Ishikawa (cell line): ENCODE measurements at regions not wholly inside any gene's neighbourhood (a gene's known extent, or its start where the extent isn't known, plus 50 kb on each side); places are given as distances from the start of the nearest gene placed in this dataset.

Experiments
- CEBPB ChIP-seq: IDR thresholded peaks from 2 replicates; pipeline ENCODE4 v1.6.1; 2012
- CREB1 ChIP-seq: IDR thresholded peaks from 2 replicates; pipeline ENCODE4 v1.6.1; 2012; ENCODE audit warnings: low read depth
- EP300 ChIP-seq: IDR thresholded peaks from 2 replicates; pipeline ENCODE4 v1.6.1; 2012; ENCODE audit warnings: borderline replicate concordance
- TAF1 ChIP-seq: IDR thresholded peaks from 2 replicates; pipeline ENCODE4 v1.6.1; 2012; ENCODE audit warnings: low read depth, mild to moderate bottlenecking
- TEAD4 ChIP-seq: IDR thresholded peaks from 2 replicates; pipeline ENCODE4 v1.6.1; 2012
- USF1 ChIP-seq: IDR thresholded peaks from 2 replicates; pipeline ENCODE4 v1.6.1; 2012
- YY1 ChIP-seq: IDR thresholded peaks from 2 replicates; pipeline ENCODE4 v1.6.1; 2012; ENCODE audit warnings: low read depth
- ZBTB7A ChIP-seq: IDR thresholded peaks from 2 replicates; pipeline ENCODE4 v1.6.1; 2012; ENCODE audit warnings: low read depth
- TF ChIP-seq, protein P1 (sequence below): IDR thresholded peaks from 2 replicates; pipeline ENCODE4 v1.6.1; 2012; ENCODE audit warnings: low read depth, mild to moderate bottlenecking
- TF ChIP-seq, protein P2 (sequence below): IDR thresholded peaks from 2 replicates; pipeline ENCODE4 v1.6.1; 2012

DNA sequence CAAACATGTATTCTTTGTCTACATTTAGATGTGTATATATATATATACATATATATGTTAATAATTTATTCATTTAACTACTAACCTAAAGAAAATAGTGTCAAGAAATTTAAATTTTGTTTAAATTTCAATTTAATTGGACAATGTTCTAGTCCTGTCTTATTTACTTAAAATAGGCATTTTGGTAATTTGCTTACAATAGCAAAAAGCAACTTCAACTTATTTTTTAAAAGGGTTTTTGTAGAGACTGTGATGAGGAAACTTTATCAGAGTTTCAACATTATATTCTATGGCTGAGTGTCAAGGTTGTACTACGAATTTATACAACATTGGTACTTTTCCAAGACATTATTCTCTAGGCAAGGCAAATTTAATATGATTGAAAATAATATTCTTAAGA lies 212.0 kb upstream of the ARSJ start:
- TF ChIP-seq YY1 (no peak), TAF1 (no peak), EP300 (no peak), ZBTB7A (no peak), USF1 (no peak), CEBPB (no peak), CREB1 (no peak), TEAD4 (no peak)
- TF ChIP-seq, protein P1, sequence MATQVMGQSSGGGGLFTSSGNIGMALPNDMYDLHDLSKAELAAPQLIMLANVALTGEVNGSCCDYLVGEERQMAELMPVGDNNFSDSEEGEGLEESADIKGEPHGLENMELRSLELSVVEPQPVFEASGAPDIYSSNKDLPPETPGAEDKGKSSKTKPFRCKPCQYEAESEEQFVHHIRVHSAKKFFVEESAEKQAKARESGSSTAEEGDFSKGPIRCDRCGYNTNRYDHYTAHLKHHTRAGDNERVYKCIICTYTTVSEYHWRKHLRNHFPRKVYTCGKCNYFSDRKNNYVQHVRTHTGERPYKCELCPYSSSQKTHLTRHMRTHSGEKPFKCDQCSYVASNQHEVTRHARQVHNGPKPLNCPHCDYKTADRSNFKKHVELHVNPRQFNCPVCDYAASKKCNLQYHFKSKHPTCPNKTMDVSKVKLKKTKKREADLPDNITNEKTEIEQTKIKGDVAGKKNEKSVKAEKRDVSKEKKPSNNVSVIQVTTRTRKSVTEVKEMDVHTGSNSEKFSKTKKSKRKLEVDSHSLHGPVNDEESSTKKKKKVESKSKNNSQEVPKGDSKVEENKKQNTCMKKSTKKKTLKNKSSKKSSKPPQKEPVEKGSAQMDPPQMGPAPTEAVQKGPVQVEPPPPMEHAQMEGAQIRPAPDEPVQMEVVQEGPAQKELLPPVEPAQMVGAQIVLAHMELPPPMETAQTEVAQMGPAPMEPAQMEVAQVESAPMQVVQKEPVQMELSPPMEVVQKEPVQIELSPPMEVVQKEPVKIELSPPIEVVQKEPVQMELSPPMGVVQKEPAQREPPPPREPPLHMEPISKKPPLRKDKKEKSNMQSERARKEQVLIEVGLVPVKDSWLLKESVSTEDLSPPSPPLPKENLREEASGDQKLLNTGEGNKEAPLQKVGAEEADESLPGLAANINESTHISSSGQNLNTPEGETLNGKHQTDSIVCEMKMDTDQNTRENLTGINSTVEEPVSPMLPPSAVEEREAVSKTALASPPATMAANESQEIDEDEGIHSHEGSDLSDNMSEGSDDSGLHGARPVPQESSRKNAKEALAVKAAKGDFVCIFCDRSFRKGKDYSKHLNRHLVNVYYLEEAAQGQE = no peak
- TF ChIP-seq, protein P2, sequence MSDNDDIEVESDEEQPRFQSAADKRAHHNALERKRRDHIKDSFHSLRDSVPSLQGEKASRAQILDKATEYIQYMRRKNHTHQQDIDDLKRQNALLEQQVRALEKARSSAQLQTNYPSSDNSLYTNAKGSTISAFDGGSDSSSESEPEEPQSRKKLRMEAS = no peak
